ENCODE measurements at regions not wholly inside any gene's neighbourhood (a gene's known extent, or its start where the extent isn't known, plus 50 kb on each side); places are given as distances from the start of the nearest gene placed in this dataset.
"Not testable (repeated sequence)": the region's sequence is repeated elsewhere in the genome, so short reads cannot be mapped to it uniquely, and the experiment has no call there.

DNA sequence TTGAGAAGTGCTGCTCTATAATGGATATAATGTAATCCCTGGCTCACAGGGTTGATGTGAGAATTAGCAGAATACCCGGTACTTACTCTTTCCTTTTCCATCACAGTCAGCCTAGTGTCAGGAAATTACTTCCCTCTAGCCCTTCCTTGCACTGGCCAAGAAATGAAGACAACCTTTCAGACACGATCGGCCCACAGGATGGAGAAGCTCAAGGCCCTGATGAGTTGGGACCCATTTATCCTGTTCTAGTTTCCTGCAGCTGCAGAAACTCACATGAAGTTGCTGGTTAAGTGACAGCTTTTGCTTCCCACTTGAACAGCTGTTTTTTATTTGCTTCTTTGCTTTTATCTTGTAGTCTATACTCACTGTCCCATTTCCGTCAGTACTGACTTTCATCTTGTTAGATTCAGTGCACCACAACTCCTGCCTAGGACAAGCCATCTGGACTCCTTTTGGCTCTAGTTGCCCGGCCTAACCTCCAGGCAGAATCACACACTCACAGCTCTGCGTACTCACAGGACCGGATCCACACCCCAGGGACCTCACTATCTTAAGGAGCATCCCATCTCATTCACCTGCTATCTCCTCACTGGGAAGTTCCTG is 325.1 kb upstream of the CHRNA7 start:
- not testable (repeated sequence) for DNase-seq

- not testable (repeated sequence) for DNase-seq
Observed at GRCh38 chr15:31707944-31708702, 322.2 kb upstream of the CHRNA7 start.

- DNase-seq, result not testable (repeated sequence)
Observed at GRCh38 chr15:31708703-31709327, 321.5 kb upstream of the CHRNA7 start.

- DNase-seq, result not testable (repeated sequence)
Observed at GRCh38 chr15:31709479-31709878, 320.8 kb upstream of the CHRNA7 start.

GRCh38 chr15:31710806-31711205 is 319.5 kb upstream of the CHRNA7 start:
- DNase-seq, result not testable (repeated sequence)

DNA sequence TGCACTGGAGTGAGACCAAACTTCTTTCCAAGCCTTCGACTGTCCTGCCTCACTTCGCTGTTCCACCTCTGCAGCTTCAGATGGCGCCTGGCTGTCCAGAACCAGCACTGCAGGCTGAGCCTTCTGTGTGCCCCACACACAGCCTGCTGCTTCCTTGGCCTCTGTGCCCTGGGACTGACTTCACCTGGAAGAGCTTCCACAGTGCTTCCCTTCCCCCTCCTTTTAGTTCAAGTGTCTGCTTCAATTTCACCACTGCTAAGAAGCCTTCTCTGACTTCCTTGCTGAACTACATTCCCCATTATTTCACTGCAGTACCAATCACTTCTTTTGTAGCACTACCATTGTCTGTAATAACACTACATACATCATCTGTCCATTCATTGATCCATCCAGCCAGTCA is 315.1 kb upstream of the CHRNA7 start:
- not testable (repeated sequence) for DNase-seq

GRCh38 chr15:31718625-31719024 is 311.7 kb upstream of the CHRNA7 start:
- not testable (repeated sequence) for DNase-seq

DNA sequence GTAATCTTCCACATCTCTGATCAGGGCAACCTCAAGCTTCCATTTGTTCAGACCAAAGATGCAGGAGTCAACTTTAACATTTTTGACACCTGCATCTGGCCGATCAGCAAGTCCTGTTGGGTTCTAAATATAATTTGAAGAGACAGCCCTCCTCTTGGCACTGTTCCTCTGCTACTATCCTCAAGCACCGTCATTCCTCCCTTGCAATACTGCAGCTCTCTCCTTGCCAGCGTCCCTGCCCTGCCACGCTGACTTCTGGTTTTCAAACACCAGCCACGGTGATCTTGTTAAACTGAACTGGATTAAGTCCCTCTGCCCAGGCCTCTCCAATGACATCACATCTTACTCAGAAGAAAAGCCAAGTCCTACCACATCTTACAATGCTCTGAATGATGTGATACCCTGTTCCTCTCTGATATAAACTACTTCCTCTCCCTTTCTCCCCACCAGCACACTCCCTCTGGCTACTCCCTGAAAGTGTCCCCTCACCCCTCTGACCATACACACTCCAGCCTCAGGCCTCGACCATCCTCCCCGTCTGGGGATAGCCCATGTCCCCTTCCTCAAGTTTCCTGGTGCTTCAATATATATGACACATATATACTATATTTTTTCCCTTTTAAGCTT is 310.8 kb upstream of the CHRNA7 start:
- not testable (repeated sequence) for DNase-seq

GRCh38 chr15:31723019-31723418 is 307.3 kb upstream of the CHRNA7 start:
- not testable (repeated sequence) for DNase-seq

- not testable (repeated sequence) for DNase-seq
Observed at GRCh38 chr15:31724903-31725302, 305.4 kb upstream of the CHRNA7 start.

- not testable (repeated sequence) for DNase-seq
Observed at GRCh38 chr15:31725619-31726018, 304.7 kb upstream of the CHRNA7 start.

DNA sequence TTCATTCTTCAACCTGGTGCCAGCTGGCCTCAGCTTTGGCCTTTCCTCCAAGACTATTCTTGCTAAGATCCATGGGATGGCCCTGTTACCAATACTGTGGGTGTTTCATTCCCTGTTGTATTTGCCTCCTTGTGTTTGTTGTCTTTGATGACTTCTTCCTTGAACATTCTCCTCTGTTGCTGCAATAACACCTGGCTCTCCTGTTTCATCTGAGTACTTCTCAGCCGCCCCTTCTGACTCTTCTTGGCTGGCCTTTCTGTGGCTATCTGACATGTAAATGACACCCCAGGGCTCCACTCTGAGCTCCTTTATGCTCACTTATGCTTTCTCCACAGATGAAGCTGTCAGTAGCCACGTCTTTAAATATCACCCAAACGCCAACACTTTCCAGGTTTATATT is 302.7 kb upstream of the CHRNA7 start:
- DNase-seq, result no peak

GRCh38 chr15:31732726-31733125 is 297.6 kb upstream of the CHRNA7 start:
- DNase-seq, result no peak

- DNase-seq, result no peak
Observed at GRCh38 chr15:31733424-31733823, 296.9 kb upstream of the CHRNA7 start.

DNA sequence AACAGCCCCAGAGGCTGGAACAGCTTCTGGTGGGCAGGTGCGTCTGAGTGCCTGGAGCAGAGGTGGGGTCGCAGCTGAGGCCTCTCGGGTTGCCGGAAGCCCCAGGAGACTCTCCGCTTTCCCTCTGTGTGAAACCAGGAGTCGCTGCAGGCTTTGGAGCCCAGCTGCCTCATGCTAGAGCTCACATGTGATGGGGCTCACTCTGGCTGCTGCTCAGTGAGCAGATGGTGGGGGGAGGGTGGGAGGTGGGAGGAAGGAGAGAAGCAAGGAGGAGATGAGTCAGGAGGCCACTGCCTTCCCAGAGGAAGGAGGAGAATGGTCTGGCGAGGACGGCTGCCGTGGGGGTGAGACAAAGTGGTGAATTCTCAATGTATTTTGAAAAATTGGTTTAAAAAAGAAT is 290.1 kb upstream of the CHRNA7 start:
- no peak for DNase-seq

DNA sequence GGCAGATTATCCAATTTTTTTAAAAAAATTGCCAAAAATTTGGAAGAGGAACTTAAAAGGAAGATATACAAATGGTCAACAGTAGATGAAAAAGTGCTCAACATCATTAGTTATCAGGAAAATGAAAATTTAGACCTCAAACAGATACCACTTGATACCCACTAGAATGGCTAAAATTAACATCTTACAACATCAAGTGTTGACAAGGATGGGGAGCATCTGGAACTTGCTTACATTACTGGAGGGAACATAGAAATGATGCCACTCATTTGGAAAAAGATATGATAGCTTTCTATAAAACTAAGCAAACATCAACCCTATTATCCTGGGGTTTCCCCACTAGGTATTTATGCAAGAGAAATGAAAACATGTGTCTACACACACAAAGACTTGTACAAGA is 284.5 kb upstream of the CHRNA7 start:
- DNase-seq, result no peak

- DNase-seq, result no peak
Observed at GRCh38 chr15:31752065-31752762, 278.1 kb upstream of the CHRNA7 start.

DNA sequence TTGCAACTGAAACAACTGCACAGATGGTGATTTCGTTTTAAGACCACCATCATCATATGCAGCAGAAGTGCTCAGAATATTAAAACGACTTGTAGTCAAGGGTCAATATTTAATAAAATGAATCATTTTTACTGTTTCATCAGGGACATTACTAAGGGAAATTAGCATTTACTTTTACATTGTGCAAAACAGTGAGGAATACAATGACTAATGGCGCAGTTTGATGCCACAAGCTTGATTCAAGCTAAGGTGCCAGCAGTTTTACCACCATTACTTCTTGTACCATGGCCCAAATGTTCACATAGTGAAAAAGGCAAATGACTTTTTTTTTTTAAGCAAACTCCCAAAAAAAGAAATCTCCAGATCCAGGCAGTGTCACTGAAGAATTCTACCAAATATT is 277.4 kb upstream of the CHRNA7 start:
- DNase-seq, result no peak

- peak; percentile 21 for DNase-seq
Observed at GRCh38 chr15:31758126-31758525, 272.2 kb upstream of the CHRNA7 start.

DNA sequence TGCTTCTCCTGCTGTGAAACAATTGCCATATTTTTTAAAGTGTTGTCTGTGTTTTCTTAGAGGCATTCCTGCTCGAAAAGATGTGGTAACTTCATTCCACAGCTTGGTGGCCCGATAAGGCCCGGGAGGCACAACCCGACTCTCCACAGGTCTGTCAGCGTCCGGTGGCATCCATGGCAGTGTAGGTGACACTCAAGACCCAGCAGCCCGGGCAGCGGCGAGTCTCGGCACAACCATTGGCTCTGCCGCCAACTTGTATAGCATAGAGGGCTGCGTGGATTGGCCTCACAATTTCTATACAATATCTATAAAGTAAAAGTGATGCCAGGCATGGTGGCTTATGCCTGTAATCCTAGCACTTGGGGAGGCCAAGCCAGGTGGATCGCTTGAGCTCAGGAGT is 262.3 kb upstream of the CHRNA7 start:
- DNase-seq, result no peak

DNA sequence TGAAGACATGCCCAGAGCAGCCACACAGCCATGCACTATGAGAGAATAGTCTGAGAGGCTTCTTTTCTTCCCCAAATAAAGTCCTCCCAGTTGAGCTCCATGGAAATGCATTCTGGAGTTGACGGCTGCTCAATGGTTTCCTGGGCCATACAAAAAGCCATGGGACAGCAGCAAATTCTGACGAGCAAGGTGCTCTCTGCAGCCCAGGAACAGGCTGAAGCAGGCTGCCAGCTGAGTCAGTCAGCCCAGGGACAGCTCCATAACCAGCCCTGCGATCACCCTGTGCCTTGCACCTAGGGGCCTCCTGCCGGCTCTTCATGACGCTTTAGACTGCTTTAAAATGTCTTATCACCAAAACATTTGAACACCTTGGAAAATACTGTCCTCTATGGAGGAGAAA is 256.3 kb upstream of the CHRNA7 start:
- no peak for DNase-seq

GRCh38 chr15:31776039-31776438 is 254.3 kb upstream of the CHRNA7 start:
- DNase-seq, result no peak

DNA sequence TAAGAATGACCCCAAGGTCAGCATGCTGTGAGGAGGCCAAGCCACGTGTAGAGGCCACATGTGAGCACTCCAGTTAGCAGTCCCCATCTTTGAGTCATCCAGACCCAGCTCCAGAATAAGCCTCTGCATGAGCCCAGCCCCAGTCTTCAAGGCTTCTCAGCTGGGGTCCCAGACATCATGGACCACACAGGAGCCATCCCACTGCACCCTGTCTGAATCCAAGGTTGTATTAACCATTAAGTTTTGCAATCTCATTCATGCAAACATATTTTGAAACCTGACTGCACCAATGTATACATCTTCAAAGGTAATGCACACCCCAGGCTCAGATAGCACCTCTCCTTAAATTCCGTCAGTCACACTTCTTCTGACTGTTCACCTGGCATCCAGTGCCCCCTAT is 249.1 kb upstream of the CHRNA7 start:
- no peak for DNase-seq
